ENCODE measurements at regions not wholly inside any gene's neighbourhood (a gene's known extent, or its start where the extent isn't known, plus 50 kb on each side); places are given as distances from the start of the nearest gene placed in this dataset.

- TF ChIP-seq SMC3 (IDR thresholded peaks at IDR 0.05; ENCODE audit: borderline replicate concordance, low read length), result no peak
- TF ChIP-seq ZZZ3 (IDR thresholded peaks at IDR 0.05; ENCODE audit: control insufficient read depth, insufficient read length, low read depth), result no peak
- TF ChIP-seq CHD2 (IDR thresholded peaks at IDR 0.05; ENCODE audit: borderline replicate concordance, low read depth, low read length), result no peak
- no peak for TF ChIP-seq SUZ12 (IDR thresholded peaks at IDR 0.05; ENCODE audit: unreplicated experiment)
- TF ChIP-seq EGR1 (IDR thresholded peaks at IDR 0.05; ENCODE audit: borderline replicate concordance in 1 of 2, low read depth in 2 of 2, low read length in 2 of 2), result no peak
- no peak for TF ChIP-seq ESRRA (IDR thresholded peaks at IDR 0.05; ENCODE audit: low read length)
- TF ChIP-seq, protein P1, sequence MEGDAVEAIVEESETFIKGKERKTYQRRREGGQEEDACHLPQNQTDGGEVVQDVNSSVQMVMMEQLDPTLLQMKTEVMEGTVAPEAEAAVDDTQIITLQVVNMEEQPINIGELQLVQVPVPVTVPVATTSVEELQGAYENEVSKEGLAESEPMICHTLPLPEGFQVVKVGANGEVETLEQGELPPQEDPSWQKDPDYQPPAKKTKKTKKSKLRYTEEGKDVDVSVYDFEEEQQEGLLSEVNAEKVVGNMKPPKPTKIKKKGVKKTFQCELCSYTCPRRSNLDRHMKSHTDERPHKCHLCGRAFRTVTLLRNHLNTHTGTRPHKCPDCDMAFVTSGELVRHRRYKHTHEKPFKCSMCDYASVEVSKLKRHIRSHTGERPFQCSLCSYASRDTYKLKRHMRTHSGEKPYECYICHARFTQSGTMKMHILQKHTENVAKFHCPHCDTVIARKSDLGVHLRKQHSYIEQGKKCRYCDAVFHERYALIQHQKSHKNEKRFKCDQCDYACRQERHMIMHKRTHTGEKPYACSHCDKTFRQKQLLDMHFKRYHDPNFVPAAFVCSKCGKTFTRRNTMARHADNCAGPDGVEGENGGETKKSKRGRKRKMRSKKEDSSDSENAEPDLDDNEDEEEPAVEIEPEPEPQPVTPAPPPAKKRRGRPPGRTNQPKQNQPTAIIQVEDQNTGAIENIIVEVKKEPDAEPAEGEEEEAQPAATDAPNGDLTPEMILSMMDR (IDR thresholded peaks at IDR 0.05 in 2 of 3, conservative IDR thresholded peaks at IDR 0.05 in 1 of 3; ENCODE audit: control insufficient read depth in 2 of 3, extremely low read depth in 1 of 3, insufficient read depth in 1 of 3, low read depth in 3 of 3, low read length in 3 of 3), result no peak
- TF ChIP-seq, protein P2, sequence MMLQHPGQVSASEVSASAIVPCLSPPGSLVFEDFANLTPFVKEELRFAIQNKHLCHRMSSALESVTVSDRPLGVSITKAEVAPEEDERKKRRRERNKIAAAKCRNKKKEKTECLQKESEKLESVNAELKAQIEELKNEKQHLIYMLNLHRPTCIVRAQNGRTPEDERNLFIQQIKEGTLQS (IDR thresholded peaks at IDR 0.05; ENCODE audit: borderline replicate concordance, extremely low read depth, low read depth, low read length), result no peak
These were observed 89.8 kb upstream of the GNG12 start for GRCh38 chr1:67923074-67923473.
